ENCODE measurements at regions not wholly inside any gene's neighbourhood (a gene's known extent, or its start where the extent isn't known, plus 50 kb on each side); places are given as distances from the start of the nearest gene placed in this dataset.

GRCh38 chr19:33960566-33960965 lies 163.9 kb downstream of the KCTD15 start:
- Histone ChIP-seq H3K36me3 (no peaks in the 10 kb centered on the region), H3K9me3 (no peaks in the 10 kb centered on the region), H3K27me3 (0 out of 2 replicates have a peak, but pooled peaks cover 2% of the 10 kb centered on the region), H3K4me3 (no peak overlapping the region)
- DNase-seq: no peak

- peaks cover 4% of the 10 kb centered on the region; the same call in 1 of the 2 replicates for H3K9me3 ChIP-seq
- no peak for DNase-seq
- no peaks in the 10 kb centered on the region for H3K36me3 ChIP-seq
- H3K4me3 ChIP-seq: no peak overlapping the region
- H3K27me3 ChIP-seq: 0 out of 2 replicates have a peak, but pooled peaks cover 2% of the 10 kb centered on the region
Observed at GRCh38 chr19:33962161-33962560, 165.5 kb downstream of the KCTD15 start.

DNA sequence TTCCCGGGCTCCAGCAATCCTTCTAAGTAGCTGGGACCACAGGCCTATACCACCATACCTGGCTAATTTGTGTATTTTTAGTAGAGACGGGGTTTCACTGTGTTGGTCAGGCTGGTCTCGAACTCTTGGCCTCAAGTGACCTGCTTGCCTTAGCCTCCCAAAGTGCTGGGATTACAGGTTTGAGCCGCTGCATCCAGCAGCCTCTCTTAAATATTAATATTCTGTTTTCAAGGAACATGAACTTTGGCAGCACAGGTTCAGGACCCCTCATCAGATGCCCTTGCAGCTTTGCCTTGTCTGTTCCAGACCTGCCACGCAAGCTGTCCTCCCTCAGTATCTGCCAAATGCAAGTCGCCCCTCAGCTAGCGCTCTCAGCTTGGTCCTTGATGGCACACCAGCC lies 166.8 kb downstream of the KCTD15 start:
- H3K27me3 ChIP-seq: 0 out of 2 replicates have a peak, but pooled peaks cover 2% of the 10 kb centered on the region
- H3K36me3 ChIP-seq: no peaks in the 10 kb centered on the region
- no peak for DNase-seq
- no peak overlapping the region for H3K4me3 ChIP-seq
- H3K9me3 ChIP-seq: peaks cover 4% of the 10 kb centered on the region; the same call in 1 of the 2 replicates

DNA sequence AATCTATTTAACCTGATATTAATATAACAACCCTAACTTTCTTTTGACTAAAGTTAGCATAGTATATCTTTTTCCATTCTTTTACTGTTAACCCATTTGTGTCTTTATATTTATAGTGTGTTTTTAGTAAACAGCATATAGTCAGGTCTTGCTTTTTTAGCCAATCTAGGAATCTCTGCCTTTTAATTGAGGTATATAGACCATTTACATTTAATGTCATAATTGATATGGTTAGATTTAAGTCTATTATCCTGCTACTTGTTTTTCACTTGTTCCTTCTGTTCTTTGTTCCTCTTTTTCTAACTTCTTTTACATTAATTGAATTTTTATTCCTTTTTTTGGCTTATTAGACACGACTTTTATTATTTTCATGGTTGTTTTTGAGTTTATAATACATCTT lies 174.4 kb downstream of the KCTD15 start:
- Histone ChIP-seq H3K9me3 (peaks cover 16% of the 10 kb centered on the region), H3K27me3 (no peaks in the 10 kb centered on the region), H3K36me3 (no peaks in the 10 kb centered on the region), H3K4me3 (no peak overlapping the region)
- no peak for DNase-seq

DNA sequence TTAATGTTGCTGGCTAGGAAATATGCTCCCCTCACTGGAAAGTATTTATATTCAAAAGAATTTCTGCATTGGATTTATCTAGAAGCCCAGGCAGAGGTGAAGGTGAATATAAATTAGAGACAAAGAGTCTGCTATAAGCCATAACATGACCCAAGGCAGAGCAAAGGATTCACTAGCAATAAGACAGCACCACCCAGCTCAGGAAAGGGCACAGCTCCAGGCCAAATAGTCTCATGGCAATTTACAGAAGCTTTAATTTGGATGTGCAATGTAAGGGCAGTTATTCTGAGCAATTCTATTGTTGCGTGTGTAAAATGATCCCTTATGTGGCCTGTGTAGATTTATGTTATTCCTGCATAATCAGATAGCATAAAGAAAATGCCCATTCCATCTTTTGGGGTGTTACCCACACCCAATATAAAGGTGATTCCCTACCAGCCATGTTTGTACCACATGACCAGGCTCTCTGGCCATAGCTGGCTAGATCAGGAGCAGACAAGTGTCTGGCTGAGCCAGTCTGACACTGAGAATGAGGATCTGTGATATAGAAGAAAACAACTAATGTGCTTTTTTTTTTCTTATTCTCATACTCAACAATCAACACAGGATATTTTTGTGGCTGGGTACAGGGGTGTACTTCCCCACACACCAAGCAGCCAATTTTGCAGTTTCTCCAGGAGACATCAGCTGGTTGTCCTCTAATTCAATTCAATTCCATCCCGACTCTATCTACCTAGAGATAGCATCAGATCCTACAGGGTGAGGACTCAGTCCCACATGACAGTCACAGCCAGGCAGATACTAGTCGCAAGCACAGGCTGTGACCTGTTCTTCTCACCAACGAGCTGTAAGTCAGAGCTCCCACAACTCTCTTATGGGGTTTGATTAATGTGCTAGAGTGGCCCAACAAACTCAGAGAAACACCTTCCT lies 181.4 kb downstream of the KCTD15 start:
- Histone ChIP-seq H3K9me3 (peaks cover 4% of the 10 kb centered on the region), H3K4me3 (no peak overlapping the region), H3K36me3 (no peaks in the 10 kb centered on the region), H3K27me3 (no peaks in the 10 kb centered on the region; the same call in 1 of the 2 replicates)
- no peak for DNase-seq

DNA sequence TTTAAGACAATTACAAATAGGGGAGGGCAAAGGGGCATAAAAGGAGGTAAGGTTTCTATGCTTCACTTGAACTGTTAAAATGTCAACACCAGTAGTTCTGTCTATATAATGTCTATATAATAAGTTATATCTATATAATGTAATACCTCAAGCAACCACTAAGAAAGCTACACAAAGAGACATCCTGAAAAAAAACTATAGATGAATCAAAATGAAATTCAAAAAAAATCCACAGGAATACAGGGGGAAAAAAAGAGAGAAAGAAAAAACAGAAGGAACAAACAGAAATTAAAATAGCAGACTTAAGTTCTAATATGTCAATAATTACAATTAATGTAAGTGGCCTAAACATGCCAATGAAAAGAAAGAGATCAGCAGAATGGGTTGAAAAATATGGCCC lies 186.0 kb downstream of the KCTD15 start:
- DNase-seq: no peak
- Histone ChIP-seq H3K4me3 (no peak overlapping the region), H3K9me3 (peaks cover 4% of the 10 kb centered on the region), H3K36me3 (no peaks in the 10 kb centered on the region), H3K27me3 (no peaks in the 10 kb centered on the region; the same call in 1 of the 2 replicates)

DNA sequence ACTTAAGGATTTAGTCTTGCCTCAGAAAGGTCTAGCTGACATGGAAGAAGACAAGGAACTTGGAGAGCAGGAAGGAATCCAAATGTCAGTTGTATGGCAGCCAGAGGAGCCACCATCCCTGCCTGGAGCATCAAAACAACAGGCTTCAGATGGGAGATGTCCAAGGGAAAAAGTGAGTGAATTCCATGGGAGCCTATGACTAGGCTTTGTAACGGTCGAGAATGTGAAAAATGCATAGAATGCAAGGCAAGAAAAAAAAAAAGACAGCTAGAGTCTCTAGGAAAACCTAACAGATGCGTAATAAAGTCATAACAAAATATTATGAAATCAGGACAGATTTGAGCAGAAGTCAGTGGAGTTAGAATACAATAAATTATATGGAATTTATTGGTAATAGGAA lies 183.7 kb upstream of the LSM14A start:
- peaks cover 2% of the 10 kb centered on the region; the same call in 1 of the 2 replicates for H3K9me3 ChIP-seq
- no peak overlapping the region for H3K4me3 ChIP-seq
- 0 out of 2 replicates have a peak, but pooled peaks cover 2% of the 10 kb centered on the region for H3K27me3 ChIP-seq
- DNase-seq: no peak
- no peaks in the 10 kb centered on the region for H3K36me3 ChIP-seq

GRCh38 chr19:33997690-33998089 lies 174.6 kb upstream of the LSM14A start:
- H3K9me3 ChIP-seq: peaks cover 2% of the 10 kb centered on the region; the same call in 1 of the 2 replicates
- H3K36me3 ChIP-seq: no peaks in the 10 kb centered on the region
- DNase-seq: no peak
- no peak overlapping the region for H3K4me3 ChIP-seq
- H3K27me3 ChIP-seq: no peaks in the 10 kb centered on the region; the same call in 1 of the 2 replicates

GRCh38 chr19:33998302-33998701 lies 174.0 kb upstream of the LSM14A start:
- Histone ChIP-seq H3K9me3 (no peaks in the 10 kb centered on the region), H3K36me3 (no peaks in the 10 kb centered on the region), H3K4me3 (no peak overlapping the region), H3K27me3 (no peaks in the 10 kb centered on the region; the same call in 1 of the 2 replicates)
- DNase-seq: no peak

DNA sequence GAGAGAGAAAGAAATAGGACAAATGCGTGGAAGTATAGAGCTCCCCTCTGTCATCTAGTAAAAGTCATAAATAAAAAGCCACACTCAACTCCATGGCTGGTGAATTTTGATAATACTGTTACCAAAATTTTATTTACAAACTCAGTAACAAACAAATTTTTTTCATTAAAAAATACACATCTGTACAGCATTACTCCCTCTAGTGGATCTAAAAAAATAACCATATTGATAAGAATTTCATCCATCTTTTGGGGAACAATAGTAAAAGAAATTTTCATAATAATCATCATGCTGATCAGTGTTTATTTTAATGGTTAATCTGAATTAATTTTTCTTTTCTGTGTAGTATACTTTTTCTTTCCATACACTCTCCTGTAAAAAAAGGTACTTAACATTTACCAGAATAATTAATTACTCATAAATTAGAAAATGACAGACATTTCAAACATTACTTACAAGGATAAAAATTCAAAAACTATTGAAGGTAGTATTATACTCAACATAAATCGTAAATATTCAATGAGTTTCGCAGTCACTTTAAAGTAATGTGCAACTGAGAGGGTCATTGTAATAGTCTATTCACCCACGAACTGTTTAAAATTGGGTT lies 173.5 kb upstream of the LSM14A start:
- no peak for DNase-seq
- H3K9me3 ChIP-seq: no peaks in the 10 kb centered on the region
- H3K36me3 ChIP-seq: no peaks in the 10 kb centered on the region
- H3K4me3 ChIP-seq: no peak overlapping the region
- H3K27me3 ChIP-seq: no peaks in the 10 kb centered on the region; the same call in 1 of the 2 replicates

GRCh38 chr19:34017024-34017423 lies 155.3 kb upstream of the LSM14A start:
- Histone ChIP-seq H3K27me3 (peaks cover 33% of the 10 kb centered on the region), H3K36me3 (no peaks in the 10 kb centered on the region), H3K4me3 (no peak overlapping the region), H3K9me3 (peaks cover 12% of the 10 kb centered on the region)
- DNase-seq: no peak

DNA sequence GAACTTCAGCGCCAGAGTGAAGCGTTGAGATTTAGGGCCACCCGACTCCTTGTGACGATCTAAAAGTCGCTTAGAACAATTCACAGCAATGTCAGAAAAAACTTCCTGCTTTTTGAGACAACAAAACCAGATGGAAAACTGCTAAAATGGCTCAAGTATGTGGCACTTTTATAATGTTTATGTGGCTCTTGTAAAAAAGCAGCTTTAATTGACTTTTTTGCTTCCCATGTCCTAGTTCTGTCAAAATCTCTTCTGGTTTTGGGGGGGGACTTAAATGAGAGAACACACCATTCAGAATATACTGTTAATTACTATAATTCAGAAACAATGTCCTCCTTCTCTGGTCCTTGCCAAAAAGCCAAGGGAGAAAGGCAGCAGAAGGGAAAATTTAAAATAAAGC lies 154.7 kb upstream of the LSM14A start:
- Histone ChIP-seq H3K9me3 (peaks cover 9% of the 10 kb centered on the region), H3K4me3 (no peak overlapping the region), H3K36me3 (no peaks in the 10 kb centered on the region), H3K27me3 (peaks cover 33% of the 10 kb centered on the region)
- DNase-seq: no peak

- Histone ChIP-seq H3K4me3 (no peak overlapping the region), H3K9me3 (peaks cover 13% of the 10 kb centered on the region), H3K36me3 (no peaks in the 10 kb centered on the region), H3K27me3 (peaks cover 35% of the 10 kb centered on the region)
- DNase-seq: no peak
Observed at GRCh38 chr19:34018546-34018945, 153.8 kb upstream of the LSM14A start.

- Histone ChIP-seq H3K4me3 (no peak overlapping the region), H3K36me3 (no peaks in the 10 kb centered on the region), H3K9me3 (peaks cover 8% of the 10 kb centered on the region; the same call in 1 of the 2 replicates), H3K27me3 (peaks cover 7% of the 10 kb centered on the region)
- DNase-seq: no peak
Observed at GRCh38 chr19:34023381-34023780, 148.9 kb upstream of the LSM14A start.

DNA sequence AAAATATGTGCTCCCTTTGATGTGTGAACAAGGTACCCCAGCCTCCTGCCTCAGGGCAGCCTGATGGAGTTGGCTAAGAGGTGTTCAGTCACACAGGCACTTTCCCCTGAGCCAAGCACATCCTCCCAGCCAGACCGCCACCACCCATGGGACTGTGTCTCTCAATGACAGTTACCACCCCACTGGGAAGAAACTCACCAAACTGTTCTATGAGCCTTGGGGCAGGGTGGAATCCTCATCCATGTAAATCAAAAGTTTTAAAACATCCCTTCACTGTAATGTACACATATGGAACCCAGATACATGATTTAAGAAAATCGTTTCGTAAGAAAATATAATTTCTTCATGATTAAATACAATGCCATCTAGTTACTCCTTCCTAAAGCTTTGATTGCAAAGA lies 138.4 kb upstream of the LSM14A start:
- no peaks in the 10 kb centered on the region for H3K36me3 ChIP-seq
- no peak for DNase-seq
- H3K9me3 ChIP-seq: no peaks in the 10 kb centered on the region
- 0 out of 2 replicates have a peak, but pooled peaks cover 5% of the 10 kb centered on the region for H3K27me3 ChIP-seq
- no peak overlapping the region for H3K4me3 ChIP-seq

GRCh38 chr19:34034318-34034846 lies 137.9 kb upstream of the LSM14A start:
- no peak for DNase-seq
- H3K4me3 ChIP-seq: no peak overlapping the region
- no peaks in the 10 kb centered on the region for H3K9me3 ChIP-seq
- H3K27me3 ChIP-seq: 0 out of 2 replicates have a peak, but pooled peaks cover 5% of the 10 kb centered on the region
- H3K36me3 ChIP-seq: no peaks in the 10 kb centered on the region

DNA sequence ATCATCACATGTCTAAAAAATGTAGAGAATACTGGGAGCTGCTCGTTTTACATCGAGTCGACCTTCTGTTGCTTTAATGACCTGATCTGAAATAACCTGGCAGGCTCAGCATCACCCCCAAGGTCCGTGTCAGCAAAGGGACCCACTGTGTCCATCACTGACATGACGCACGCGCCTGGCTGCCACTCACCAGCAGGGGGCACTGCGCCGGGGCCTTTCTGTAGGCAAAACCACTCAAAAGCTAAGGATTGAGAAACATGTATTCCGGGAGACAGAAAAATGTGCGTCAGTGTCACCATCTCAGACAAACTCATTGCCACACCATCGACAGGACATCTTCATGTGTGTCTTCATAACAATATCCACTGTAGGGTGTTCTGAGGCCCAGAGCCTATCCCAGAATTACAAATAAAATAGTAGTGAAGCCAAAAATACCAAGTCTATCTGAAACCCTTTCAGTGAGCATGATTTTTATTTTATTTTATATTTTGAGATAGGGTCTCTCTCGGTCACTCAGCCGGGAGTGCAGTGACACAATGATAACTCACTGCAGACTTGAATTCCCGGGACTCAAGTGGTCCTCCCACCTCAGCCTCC lies 130.3 kb upstream of the LSM14A start:
- Histone ChIP-seq H3K27me3 (0 out of 2 replicates have a peak, but pooled peaks cover 3% of the 10 kb centered on the region), H3K4me3 (no peak overlapping the region), H3K9me3 (no peaks in the 10 kb centered on the region; the same call in 1 of the 2 replicates), H3K36me3 (no peaks in the 10 kb centered on the region)
- peak; percentile 73 for DNase-seq

Data from MG63 (cell line).